ENCODE measurements at regions not wholly inside any gene's neighbourhood (a gene's known extent, or its start where the extent isn't known, plus 50 kb on each side); places are given as distances from the start of the nearest gene placed in this dataset.

DNA sequence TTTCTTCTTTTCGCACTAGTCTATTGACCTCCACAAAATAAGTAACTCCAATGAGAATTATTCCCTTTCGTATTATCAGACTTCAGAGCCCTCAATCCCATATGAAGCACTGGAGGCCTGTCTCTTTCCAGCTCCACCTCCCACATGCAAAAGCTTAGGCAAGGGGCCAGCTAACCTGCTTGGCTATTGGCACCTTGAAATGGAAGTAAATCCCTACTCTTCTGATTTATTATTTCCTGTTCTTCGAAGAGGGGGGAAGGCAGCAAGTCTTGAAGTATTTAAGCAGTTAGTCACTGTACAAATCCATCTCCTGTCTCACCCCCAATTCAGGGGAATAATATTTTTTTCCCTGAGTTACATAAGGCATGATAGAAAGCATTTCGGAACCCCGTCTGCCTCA is 577.8 kb downstream of the MAFB start:
- TF ChIP-seq NRF1 (IDR thresholded peaks at IDR 0.05; ENCODE audit: low read depth, low read length): no peak
- TF ChIP-seq RFX5 (IDR thresholded peaks at IDR 0.05; ENCODE audit: borderline replicate concordance, low read depth, low read length): no peak
- TF ChIP-seq ZNF274 (IDR thresholded peaks at IDR 0.05; ENCODE audit: borderline replicate concordance, extremely low read depth, low read length): no peak
- no peak for TF ChIP-seq POLR2A (IDR thresholded peaks at IDR 0.05; ENCODE audit: control extremely low read depth in 1 of 2, low read depth in 2 of 2, low read length in 2 of 2)
- no peak for TF ChIP-seq YY1 (IDR thresholded peaks at IDR 0.05; ENCODE audit: low read depth, low read length)
- no peak for TF ChIP-seq TEAD4 (IDR thresholded peaks at IDR 0.05; ENCODE audit: low read depth, low read length)
- TF ChIP-seq TBP (IDR thresholded peaks at IDR 0.05; ENCODE audit: low read depth, low read length): no peak
